ENCODE measurements at regions not wholly inside any gene's neighbourhood (a gene's known extent, or its start where the extent isn't known, plus 50 kb on each side); places are given as distances from the start of the nearest gene placed in this dataset.

GRCh38 chr11:29484548-29484947, 532.3 kb downstream of the KCNA4 start:
- TF ChIP-seq MAX (IDR thresholded peaks at IDR 0.05) (no peak), RAD21 (IDR thresholded peaks at IDR 0.05; ENCODE audit: low read depth) (no peak), EP300 (IDR thresholded peaks at IDR 0.05; ENCODE audit: borderline replicate concordance) (no peak)

Measured in Ishikawa (cell line).